HK-2 (cell line): ENCODE measurements at regions not wholly inside any gene's neighbourhood (a gene's known extent, or its start where the extent isn't known, plus 50 kb on each side); places are given as distances from the start of the nearest gene placed in this dataset.

ENCODE experiments used
- DNase-seq: peaks from one replicate; pipeline ENCODE4 v3.0.0-alpha.2; 2018; ENCODE audit not compliant: unreplicated experiment

GRCh38 chr13:50071379-50071778, 56.1 kb downstream of the KCNRG start:
- DNase-seq: no peak

DNA sequence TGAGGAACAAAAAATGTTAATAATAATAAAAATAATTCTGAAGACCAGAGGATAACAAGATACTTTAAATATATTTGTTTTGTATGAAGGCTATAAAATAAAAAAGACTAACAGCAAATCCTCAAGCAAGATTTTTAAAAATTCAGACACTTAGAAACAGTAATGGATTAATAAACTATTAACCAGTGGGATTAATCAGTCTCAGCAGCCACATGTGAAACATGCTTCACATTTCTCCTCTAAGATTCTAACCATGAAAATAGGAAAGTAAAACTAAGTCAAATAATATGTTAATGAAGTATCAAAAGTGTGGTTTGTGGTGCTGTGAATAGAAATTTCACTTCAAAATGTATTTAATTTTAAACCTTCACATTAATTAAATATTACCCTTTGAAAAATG, 57.4 kb downstream of the KCNRG start:
- no peak for DNase-seq

GRCh38 chr13:50073340-50073739, 58.1 kb downstream of the KCNRG start:
- DNase-seq: no peak

DNA sequence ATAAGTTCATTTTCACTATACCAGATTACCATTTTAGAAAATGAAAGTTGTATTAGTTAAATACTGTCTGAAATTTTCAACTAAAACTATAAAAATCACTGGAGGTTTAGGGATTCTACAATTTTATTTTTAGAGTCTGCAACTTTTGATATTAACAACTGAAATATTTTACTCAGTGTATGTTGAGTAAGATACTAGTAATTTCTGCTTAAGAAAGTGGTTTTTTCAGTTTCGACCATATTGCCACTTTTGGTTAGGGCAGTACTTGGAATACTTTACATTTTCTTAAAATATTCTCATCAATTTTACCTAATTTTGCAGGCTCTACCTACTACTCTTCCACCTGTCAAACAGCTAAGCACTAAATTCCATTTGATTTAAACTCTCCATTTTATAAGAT, 59.6 kb downstream of the KCNRG start:
- DNase-seq: no peak

DNA sequence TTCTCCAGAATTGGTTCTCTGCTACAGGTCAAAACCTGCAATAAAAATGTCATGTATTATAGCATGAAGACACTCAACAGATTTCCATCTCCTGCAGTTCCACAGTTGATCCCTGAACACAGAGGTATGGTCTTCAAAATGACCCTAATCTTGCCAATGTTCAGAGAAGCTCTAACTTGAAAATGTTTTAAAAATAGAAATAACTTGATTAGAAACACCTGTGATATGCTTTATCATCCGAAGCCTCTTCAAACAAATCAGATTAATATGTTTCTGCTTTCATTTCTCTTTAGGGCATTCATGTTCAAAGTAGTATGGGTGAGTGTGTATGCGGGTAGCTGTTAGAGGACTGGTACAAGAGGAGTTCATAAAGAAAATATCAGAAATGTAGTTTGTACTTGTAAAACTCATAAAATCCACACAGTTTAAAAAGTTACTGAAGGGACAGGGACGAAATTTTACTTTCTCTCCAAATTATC, 60.4 kb downstream of the KCNRG start:
- DNase-seq: no peak

DNA sequence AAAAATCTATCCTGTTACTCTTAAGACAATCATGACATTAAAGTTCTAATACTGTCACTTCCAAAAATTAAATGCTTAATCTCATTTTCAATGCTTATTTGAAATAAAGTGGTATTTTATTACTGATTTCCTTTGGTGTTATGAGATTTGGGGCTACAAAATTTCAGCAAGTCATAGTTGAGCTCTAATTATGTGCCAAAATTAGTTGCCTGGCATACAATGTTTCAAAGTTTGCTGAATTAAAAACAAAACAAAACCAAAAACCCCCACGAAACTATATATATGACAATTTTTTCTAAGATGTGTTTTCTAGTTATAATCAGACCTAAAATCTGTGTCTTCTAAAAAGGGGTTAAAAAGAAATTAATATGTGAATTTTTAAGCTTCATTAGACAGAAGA, 62.2 kb downstream of the KCNRG start:
- DNase-seq: no peak

DNA sequence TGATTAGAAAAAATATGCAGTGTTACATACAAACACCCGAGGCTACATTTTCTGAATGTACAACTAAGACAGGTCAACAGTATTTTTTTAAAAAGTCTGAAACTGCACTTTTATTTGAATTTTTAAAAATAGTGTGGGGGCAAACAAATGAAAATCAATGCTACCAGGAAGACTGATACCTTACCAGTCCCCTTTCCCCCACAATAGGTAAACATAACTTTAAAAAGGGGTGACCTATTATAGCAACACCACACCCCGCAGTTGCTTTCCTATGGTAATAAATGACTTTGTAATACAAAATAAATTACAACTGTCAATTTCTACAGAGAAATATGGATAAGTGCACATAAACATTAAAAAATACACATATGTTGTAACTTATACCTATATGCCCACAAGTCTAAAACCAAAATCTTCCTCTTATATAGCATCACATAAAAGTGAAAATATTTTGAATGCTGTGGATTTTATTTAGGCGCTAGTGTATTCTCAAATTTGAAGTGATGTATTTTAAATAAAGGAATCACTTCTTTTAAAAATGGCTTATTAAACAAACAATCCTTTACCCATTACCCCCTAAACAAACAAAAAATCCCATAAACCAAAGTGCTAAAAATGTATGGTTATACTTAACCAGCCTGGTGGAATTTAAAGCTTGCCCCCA, 63.1 kb downstream of the KCNRG start:
- DNase-seq: no peak

GRCh38 chr13:50078895-50079654, 63.8 kb downstream of the KCNRG start:
- DNase-seq: no peak

DNA sequence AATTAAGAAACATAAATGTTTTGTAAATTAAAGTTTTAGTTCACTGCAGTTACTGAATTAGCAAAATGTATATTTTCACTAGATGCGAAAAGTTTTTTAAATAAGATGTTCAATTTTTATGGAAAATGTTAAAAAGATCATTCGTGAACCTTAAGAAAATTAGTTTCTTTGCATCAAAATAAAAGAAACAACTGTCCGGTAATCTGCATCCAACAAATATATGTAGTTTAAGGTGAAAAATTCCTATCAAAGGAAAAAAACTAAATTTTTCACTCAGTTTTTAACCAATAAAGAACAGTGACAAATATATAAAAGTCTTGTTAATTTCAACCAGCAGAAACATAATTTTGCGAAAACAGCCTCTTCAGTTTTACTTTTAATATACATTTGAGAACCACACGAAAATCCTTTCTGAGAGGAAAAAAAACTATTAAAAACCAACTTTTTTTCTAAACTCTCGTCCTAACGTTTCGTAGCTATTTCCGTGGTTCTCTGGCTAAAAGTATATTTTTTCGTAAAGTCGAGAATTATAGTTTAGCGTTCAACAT, 64.5 kb downstream of the KCNRG start:
- no peak for DNase-seq

- peak; percentile 31 for DNase-seq
These were observed 65.1 kb downstream of the KCNRG start for GRCh38 chr13:50080203-50080910.

DNA sequence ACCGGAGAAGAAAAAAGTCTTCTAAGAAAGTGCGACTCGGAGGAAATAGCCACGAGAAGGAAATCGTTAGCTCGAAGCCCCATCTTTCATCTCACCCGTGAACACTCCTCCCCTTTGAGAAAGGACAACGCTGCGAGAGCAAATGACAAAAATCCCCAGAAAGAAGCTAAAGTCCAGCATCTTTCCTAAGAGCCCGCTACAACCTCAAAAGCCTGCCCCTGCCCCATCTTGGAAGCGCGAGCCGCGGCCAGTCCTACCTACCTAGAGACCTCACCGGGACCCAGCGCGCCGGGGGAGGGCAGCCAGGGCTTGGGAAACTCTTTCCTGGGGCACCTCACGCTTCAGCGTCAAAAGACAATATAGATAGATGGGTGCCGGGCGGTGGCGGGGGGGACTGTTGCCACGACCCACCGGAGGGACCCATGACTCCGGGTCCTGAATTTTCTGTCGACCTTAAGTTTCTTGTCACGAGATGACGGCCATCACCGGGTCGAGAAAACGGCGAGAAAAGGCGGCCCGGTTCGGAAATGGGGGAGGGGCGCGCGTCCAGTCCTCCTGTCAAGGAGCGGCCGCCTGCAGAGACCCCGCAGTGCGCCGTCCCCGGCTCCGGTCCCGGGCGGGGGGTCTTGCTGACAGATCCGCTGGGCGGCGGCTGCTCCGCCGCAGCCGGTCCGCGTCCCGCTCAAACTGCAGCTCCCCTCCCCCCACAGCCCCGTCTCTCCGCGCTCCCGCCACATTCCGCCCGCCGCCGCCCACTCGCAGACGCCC, 65.9 kb downstream of the KCNRG start:
- peak; percentile 53 for DNase-seq

- DNase-seq: peak; percentile 95
These were observed 66.6 kb downstream of the KCNRG start for GRCh38 chr13:50081679-50082425.

DNA sequence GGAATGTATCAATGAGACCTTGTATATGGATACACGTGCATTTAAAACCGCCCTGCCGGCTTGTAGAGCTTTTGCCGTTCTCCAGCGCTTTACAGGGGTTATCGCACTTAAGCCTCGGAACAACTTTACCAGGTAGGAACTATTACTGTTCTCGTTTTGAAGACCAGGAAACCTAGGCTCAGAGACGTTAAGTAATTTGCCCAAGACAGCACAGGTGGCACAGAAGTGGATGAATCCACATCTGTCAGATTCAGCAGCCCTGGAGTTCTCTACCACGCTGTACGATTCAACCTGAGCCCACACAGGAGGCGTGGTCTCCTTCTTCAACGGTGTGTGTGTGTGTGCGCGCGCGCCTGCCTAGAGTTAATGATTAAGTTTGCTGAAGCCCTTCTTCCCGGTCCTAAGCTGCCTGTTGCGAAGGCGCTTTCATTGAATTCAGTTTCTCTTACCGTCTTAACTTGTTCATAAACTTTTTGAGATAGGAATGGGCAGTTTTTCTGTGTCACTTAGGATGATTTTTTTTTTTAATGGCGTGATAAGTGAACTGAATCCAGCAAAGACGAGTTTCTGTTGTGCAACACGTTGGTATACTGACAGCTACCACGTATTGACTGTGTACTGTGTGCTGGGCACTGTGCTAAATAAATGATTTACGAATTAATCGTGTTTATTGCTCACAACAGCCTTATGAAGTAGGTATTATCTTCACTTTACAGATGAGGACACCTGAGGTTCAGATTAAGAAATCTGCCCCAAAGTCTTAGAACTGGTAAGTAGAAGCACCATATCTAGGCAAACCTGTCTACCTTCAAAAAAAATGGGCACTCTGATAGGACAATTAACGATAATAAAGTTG, 67.4 kb downstream of the KCNRG start:
- DNase-seq: peak; percentile 81

DNA sequence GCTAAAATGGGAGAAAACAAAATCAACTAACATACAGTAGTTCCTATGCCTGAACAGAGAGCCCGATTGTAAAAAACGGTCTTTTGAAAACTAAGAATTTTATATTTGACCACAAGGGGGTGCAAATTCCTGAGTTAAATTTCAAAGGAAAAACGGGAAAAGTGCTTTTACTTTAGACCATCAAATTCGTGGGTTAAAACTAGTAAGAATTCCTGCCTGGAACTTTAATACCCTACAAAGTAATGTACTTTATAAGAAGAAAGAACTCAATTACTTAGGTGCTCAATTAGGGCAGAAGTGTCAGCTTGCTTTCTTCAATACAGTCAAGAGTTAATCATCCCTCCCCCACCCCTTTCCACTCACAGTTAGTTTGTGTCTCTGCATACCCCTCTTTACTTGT, 69.8 kb downstream of the KCNRG start:
- no peak for DNase-seq

- DNase-seq: no peak
These were observed 74.4 kb downstream of the KCNRG start for GRCh38 chr13:50089633-50090032.

- no peak for DNase-seq
These were observed 75.0 kb downstream of the KCNRG start for GRCh38 chr13:50090211-50090610.

DNA sequence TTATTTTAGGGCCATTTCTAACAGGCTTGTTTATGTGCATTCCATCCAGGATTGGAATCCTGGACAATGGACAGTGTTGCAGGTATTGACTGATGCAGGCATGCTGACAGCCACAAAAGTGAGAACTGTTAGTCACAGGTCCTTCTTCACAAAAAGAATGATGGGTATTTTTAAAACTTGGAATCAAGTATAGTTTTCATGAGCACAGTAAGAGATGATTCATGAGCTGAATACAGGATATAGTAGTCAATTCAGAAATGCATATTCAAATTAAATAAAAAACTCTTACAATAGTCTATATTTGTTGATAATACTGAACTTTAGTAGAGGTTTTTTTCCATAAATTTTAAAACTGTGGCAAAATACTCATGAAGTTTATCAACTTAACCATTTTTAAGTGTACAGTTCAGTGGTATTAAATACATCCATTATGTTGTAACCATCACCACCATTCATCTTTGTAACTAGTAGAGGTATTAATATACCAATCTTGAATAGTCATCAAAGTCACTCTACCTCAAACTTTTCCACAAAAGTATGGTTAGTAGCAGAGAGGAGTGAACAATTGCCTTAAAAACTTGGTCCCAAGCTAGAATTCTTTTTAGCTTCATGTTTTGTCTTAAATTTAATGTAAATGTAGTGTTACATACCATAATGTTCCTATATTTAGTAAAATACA, 79.5 kb downstream of the KCNRG start:
- no peak for DNase-seq

GRCh38 chr13:50098693-50099092, 83.4 kb downstream of the KCNRG start:
- no peak for DNase-seq

- DNase-seq: no peak
These were observed 84.2 kb downstream of the KCNRG start for GRCh38 chr13:50099473-50099872.
